Pancreas (tissue), 10 donors: ENCODE measurements at regions not wholly inside any gene's neighbourhood (a gene's known extent, or its start where the extent isn't known, plus 50 kb on each side); places are given as distances from the start of the nearest gene placed in this dataset.

Source experiments
- ATAC-seq, 4 donors: fragments of 200-7000 bp; cut with Tn5 transposase; one replicate each; pipeline versions ENCODE4 v1.8.0 to v1.9.1; 2020; ENCODE audit warnings: mild to moderate bottlenecking in 4 of 4, moderate library complexity in 4 of 4
- DNase-seq, 6 donors: peaks; one replicate each; pipeline ENCODE4 v3.0.0-alpha.2; 2020
- FAIRE-seq: peaks from 2 replicates; lab custom pipeline; 2012; peaks lifted over from hg19 to GRCh38; lab: Jason Lieb, UNC
- H3K27ac ChIP-seq, 4 donors: fragments of 200-600 bp; sonication (generic); 1 replicate in 3 of 4; 2 replicates in 1 of 4; pipeline versions ENCODE4 v1.5.0 to v1.8.0; 2020
- H3K27me3 ChIP-seq, 4 donors: fragments of 200-600 bp; one replicate each; pipeline ENCODE4 v1.8.0; 2021
- H3K36me3 ChIP-seq, 3 donors: fragments of 200-600 bp; sonication (generic) in 1 of 3; one replicate each; pipeline versions ENCODE4 v1.5.0 to v1.8.0; 2020 to 2021
- H3K4me1 ChIP-seq, 3 donors: fragments of 200-600 bp; one replicate each; pipeline ENCODE4 v1.8.0; 2021
- H3K4me3 ChIP-seq, 4 donors: fragments of 200-600 bp; sonication (generic) in 2 of 4; one replicate each; pipeline versions ENCODE4 v1.5.0 to v1.8.0; 2020 to 2021
- H3K9me3 ChIP-seq, 4 donors: fragments of 200-600 bp; one replicate each; pipeline ENCODE4 v1.8.0; 2021
- WGBS, 2 donors: extraction: QIAGEN DNeasy Blood & Tissue Kit; methylation state at CpG; one replicate each; pipeline ENCODE4 v1.1.7; 2013; 5-methylcytosine and 5-hydroxymethylcytosine counted together
- intact Hi-C, 3 donors: fragments of 100-400 bp; cut with DNase I; formaldehyde crosslinking; loops; one replicate each; pipeline versions ENCODE4 v1.11.1 to v1.14.2; 2022
- TF ChIP-seq, protein P1 (sequence below), 4 donors: fragments of 200-600 bp; sonication (generic) in 3 of 4; IDR thresholded peaks; one replicate each; pipeline versions ENCODE4 v1.5.0 to v1.8.0; 2021; ENCODE audit warnings: antibody characterized with exemption in 4 of 4
- donor health status: healthy with polysubstance abuse.
- donor health status: DM: no; HTN: no; CAD: no; lungs with moderate emphysema.
- donor health status: DM: no; HTN: no; CAD: no.
- donor health status: control.
- donor health status: control.
- donor health status: Bipolar disorder and iron deficiency.
- donor health status: DM: yes; HTN: yes; CAD: no.
- donor health status: DM: no; HTN: no; CAD: no.
- donor health status: DM: no; HTN: no; CAD: no.
- donor health status: DM: yes; HTN: yes; CAD: no.

- H3K9me3 ChIP-seq = no peaks in the 10 kb centered on the region
- H3K4me3 ChIP-seq = no peak overlapping the region
- no peaks in the 10 kb centered on the region for H3K4me1 ChIP-seq
- ATAC-seq (no peak), FAIRE-seq (no peak), DNase-seq (no peak)
- H3K27me3 ChIP-seq = no peaks in the 10 kb centered on the region
- 60 to 66% methylated on average over 9 of the region's 9 CpGs for whole genome bisulfite sequencing, 2 donors
- intact Hi-C loops = no loop called here
- TF ChIP-seq, protein P1, sequence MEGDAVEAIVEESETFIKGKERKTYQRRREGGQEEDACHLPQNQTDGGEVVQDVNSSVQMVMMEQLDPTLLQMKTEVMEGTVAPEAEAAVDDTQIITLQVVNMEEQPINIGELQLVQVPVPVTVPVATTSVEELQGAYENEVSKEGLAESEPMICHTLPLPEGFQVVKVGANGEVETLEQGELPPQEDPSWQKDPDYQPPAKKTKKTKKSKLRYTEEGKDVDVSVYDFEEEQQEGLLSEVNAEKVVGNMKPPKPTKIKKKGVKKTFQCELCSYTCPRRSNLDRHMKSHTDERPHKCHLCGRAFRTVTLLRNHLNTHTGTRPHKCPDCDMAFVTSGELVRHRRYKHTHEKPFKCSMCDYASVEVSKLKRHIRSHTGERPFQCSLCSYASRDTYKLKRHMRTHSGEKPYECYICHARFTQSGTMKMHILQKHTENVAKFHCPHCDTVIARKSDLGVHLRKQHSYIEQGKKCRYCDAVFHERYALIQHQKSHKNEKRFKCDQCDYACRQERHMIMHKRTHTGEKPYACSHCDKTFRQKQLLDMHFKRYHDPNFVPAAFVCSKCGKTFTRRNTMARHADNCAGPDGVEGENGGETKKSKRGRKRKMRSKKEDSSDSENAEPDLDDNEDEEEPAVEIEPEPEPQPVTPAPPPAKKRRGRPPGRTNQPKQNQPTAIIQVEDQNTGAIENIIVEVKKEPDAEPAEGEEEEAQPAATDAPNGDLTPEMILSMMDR (IDR thresholded peaks at IDR 0.05) = no peak
- no peak overlapping the region for H3K27ac ChIP-seq
- no peaks in the 10 kb centered on the region for H3K36me3 ChIP-seq
Observed at GRCh38 chr13:37295071-37295470, 189.6 kb upstream of the CSNK1A1L start.

- DNase-seq (no peak), FAIRE-seq (no peak), ATAC-seq (no peak)
- intact Hi-C loops = no loop called here
- no peaks in the 10 kb centered on the region for H3K9me3 ChIP-seq
- TF ChIP-seq, protein P1 (IDR thresholded peaks at IDR 0.05) = no peak
- no peak overlapping the region for H3K27ac ChIP-seq
- H3K27me3 ChIP-seq = no peaks in the 10 kb centered on the region
- no peaks in the 10 kb centered on the region for H3K4me1 ChIP-seq
- no peak overlapping the region for H3K4me3 ChIP-seq
- WGBS, 2 donors = 36 to 41% methylated on average over 6 of the region's 6 CpGs
- H3K36me3 ChIP-seq = no peaks in the 10 kb centered on the region
Observed at GRCh38 chr13:37294472-37294871, 189.0 kb upstream of the CSNK1A1L start.

DNA sequence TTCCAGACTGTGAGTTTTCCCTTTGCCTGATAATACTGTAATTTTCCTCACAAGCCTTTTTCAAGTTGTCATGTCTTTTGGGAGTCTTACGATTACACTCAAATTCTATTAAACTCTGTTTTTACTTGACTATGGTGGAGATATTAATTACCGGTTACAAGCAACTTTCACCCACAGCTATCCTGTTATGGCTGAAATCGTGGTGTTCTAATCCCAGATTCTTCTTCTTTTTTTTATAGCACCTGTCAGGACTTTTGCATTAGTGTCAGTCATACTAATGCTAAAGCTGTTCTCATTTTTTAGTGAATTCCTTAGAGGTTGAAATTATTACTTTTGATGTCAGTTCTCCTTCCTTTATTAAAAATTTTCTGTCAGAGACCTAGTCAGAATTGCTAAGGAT is 187.8 kb upstream of the CSNK1A1L start:
- ATAC-seq (no peak), DNase-seq (no peak), FAIRE-seq (no peak)
- WGBS, 2 donors = 63 to 72% methylated on average over 3 of the region's 3 CpGs
- Histone ChIP-seq H3K4me3 (no peak overlapping the region), H3K36me3 (no peaks in the 10 kb centered on the region), H3K9me3 (no peaks in the 10 kb centered on the region), H3K27ac (no peak overlapping the region), H3K27me3 (no peaks in the 10 kb centered on the region), H3K4me1 (no peaks in the 10 kb centered on the region)
- TF ChIP-seq, protein P1 (IDR thresholded peaks at IDR 0.05) = no peak
- intact Hi-C loops = no loop called here

DNA sequence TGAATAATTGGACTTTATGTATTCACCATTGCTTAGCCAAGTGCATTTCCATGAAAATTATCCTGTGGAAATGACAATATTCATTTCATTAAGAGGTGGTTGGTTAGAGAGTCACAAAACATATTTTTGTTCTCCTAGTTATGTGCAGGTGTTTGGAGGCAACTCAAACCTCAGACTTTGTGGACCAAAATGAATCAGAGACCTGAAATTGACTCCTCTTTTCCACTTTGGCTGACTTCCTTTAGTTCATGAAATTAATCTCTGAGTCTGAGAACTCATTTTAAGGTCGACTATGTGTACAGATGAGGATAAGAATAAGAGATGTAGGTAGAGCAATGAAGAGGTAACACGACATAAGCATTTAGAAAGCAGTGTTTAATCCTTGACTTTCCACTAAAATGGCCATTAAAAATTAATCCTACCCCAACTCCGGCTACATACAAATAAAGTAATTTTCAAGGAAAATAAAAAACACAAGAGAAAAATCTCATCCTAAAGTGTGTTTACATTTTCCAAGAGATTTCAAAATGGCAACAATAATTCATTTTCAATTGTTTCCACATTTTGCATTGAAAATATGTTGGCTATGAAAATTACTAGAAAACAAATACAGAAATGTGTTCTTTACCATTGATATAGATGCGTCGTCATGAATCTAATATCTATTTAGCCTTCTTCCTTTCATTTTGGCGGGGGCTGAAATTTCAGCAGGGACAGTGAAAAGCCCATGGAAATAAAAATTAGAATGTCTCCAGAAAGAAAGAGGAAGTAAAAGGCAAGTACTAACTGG is 185.4 kb upstream of the CSNK1A1L start:
- FAIRE-seq (no peak), DNase-seq (no peak), ATAC-seq (no peak)
- H3K4me1 ChIP-seq = no peaks in the 10 kb centered on the region
- TF ChIP-seq, protein P1 (IDR thresholded peaks at IDR 0.05) = no peak
- no peak overlapping the region for H3K27ac ChIP-seq
- H3K4me3 ChIP-seq = no peak overlapping the region
- WGBS, 2 donors = 65 to 74% methylated on average over 6 of the region's 6 CpGs
- H3K27me3 ChIP-seq = no peaks in the 10 kb centered on the region
- intact Hi-C loops = no loop called here
- H3K9me3 ChIP-seq = no peaks in the 10 kb centered on the region
- H3K36me3 ChIP-seq = no peaks in the 10 kb centered on the region

DNA sequence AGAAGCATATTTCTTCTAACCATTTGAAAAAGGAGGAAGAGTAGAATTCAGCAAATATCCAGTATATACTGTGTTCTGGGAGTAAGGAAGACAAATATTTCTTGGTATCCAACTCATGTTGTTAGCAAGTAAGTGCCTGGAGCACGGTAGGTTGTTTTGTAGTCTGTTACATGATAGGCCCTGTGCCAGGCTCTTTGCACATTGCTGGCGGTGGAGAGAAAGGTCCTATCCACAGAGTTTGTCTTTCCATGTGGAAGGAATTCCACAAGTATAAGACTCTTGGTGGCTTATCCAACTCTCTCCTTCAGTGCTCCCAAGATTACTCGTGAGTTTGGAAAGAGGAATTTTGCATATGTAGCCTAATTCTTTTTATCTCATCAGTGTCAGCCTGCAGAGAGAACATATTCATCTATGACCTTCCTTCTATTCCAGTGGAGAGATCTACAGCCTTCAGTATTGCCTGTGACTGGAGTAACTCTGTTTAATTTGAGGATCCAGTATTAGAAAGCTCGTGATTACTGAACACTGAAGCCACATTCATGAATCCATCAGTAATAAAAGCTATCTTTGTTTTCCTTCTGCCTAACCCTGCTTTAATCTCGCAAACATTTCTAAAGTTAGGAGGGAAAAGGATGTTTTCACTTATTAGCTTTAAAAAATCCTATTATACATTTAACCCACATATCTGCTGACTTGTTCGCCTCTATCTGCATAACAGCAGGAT is 183.9 kb upstream of the CSNK1A1L start:
- Histone ChIP-seq H3K36me3 (no peaks in the 10 kb centered on the region), H3K27ac (no peak overlapping the region), H3K4me1 (no peaks in the 10 kb centered on the region), H3K9me3 (no peaks in the 10 kb centered on the region), H3K4me3 (no peak overlapping the region), H3K27me3 (no peaks in the 10 kb centered on the region)
- FAIRE-seq (no peak), ATAC-seq (no peak), DNase-seq (no peak)
- intact Hi-C loops = no loop called here
- TF ChIP-seq, protein P1 (IDR thresholded peaks at IDR 0.05) = no peak
- 43 to 59% methylated on average over 6 of the region's 6 CpGs for WGBS, 2 donors
